Jurkat, Clone E6-1 (cell line): ENCODE measurements at regions not wholly inside any gene's neighbourhood (a gene's known extent, or its start where the extent isn't known, plus 50 kb on each side); places are given as distances from the start of the nearest gene placed in this dataset.

Source experiments
- DNase-seq: peaks from one replicate; pipeline ENCODE4 v3.0.0-alpha.2; 2011; ENCODE audit warnings: low read depth, low spot score
- H3K4me3 ChIP-seq: 2 replicates; pipeline ENCODE4 v1.5.1; 2011; ENCODE audit warnings: mild to moderate bottlenecking, low read length, control low read depth, moderate library complexity

DNA sequence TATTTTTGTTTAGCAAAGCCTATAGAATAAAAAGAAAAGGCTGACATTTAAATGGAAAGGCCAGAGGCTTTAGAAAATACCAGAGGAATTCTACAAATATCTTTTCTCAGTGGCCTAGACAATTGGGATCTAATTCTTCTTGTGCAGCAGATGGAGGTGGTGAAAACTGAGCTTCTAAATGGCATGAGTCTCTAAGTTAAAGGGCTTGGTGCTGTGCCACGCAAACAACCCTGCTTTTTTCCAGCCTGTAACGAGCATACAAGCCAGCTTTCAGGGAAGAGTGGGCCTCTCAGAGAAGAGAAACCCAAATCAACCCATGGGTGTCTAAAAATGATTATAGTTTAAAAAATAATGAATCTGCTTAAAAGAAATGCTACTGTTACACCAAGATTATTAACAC, 237.9 kb upstream of the NAV3 start:
- no peak overlapping the region for H3K4me3 ChIP-seq
- DNase-seq = no peak

DNA sequence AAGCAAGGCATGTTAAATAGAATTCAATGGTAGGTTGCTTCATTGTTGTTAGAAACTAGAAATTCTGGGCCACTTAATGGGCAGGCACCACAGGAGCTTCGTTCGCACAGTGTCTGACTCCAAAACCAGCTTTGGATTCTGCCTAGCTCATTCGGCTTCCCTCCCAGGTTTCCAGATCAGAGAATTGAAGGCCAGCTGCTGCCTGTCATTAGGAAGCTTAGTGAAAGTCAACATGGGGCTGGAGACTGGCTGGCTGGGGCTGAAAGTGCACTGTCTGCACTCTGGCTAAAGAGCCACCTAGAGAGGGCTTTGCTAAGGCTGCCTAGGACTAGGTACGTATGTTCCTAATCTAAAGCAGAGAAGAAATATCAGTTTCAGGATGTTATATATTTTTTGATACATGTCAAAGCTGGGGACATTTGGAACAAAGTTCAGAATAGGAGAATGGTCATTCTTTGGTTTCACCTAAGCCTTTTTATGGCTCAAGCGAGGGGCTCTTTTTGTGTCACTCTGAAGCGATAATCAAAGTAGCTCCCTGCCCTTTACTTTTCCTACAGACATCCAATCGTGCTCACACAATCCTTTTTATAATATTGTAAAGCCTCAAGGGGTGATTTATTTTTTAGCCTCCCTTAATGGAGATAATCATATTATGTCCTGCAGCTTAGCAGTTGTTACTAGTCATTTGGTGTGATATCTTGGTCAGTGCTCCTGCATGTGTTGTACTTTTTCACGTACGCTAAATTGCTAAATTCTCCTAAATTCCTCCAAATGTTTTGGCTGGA, 238.5 kb upstream of the NAV3 start:
- no peak overlapping the region for H3K4me3 ChIP-seq
- DNase-seq = no peak

DNA sequence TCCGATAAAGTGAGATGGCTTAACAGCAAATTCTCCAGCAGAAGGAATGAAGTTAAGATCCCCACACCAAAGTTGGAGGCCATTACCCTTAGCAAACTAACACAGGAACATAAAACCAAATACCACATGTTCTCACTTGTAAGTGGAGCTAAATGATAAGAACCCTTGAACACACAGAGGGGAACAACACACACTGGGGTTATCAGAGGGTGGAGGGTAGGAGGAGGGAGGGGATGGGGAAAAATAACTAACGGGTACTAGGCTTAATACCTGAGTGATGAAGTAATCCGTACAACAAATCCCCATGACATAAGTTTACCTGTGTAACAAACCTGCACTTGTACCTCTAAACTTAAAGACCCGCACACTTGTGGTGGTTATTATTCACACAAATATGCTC, 240.4 kb upstream of the NAV3 start:
- no peak for DNase-seq
- no peak overlapping the region for H3K4me3 ChIP-seq

DNA sequence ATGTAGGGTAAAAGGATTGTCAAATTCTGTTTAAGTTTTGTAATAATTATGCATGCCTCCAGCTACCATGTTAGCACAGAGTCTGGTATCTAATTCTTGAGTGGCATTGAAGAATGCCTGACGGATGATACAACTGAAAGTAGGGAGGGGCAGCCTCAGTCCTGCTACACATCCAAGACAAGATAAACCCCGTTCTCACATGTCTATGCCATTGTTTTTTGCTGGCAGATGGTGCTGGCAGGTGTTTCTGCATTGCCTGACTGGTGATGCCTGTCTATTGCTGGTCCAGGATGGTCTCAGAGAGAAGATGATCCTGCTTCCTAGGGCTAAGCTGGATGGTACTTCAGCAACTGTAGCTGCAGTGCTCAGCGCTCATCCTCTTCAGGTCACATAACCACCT, 245.8 kb upstream of the NAV3 start:
- DNase-seq = no peak

DNA sequence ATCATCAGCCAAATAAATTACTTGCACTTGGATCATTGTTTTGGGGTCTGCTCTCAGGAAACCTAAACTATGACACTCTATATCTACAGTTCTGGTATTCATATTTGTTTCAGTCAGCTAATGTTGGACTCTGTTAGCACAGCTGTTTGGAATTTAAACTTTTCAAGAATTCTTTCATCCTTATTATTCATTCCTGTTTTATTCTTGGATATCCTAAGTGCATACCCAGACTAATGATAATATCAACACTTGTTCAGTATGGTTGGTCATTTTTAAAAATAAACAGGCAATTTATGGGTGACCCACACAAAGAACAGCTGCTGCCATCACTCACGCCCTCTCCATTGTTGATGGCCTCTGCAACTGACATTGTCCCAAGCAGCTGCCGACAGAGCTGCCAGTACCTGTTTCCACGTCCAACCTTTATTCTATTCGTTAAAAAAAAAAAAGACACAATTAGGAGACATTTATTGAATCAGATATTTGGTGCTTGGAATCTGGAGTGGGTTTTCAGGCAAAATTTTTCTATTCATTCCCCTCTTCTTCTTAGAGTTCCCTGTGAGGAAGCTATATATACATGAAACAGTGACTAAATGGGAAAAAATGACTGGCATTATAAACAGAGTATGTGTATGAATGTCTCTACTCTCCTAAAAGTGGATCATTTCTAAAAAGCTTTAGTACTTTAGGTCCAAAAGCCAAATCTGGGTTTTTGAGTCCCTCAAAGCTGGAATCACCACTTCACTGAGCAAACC, 252.1 kb upstream of the NAV3 start:
- H3K4me3 ChIP-seq = no peak overlapping the region
- DNase-seq = no peak

More for the DNA sequence above, 245.8 kb upstream of the NAV3 start:
- H3K4me3 ChIP-seq = no peak overlapping the region

DNA sequence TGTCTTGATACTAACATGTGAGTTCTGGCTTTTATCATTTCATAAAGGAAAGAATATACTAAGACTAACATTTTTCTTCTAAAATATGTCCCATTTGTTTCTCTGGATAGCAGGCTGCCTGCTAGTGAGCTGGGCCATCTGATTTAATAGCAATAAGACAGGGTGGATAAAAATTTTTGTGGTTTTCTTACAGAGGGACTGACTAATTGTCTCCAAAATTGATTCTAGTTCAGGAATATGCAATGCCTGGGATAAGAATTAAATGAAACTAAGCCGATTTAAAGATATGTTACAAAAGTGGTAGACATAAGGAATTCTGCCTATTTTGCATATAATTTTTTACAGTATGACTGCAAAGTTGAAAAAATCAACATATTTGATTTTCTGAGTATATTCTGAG, 252.9 kb upstream of the NAV3 start:
- no peak overlapping the region for H3K4me3 ChIP-seq
- no peak for DNase-seq

DNA sequence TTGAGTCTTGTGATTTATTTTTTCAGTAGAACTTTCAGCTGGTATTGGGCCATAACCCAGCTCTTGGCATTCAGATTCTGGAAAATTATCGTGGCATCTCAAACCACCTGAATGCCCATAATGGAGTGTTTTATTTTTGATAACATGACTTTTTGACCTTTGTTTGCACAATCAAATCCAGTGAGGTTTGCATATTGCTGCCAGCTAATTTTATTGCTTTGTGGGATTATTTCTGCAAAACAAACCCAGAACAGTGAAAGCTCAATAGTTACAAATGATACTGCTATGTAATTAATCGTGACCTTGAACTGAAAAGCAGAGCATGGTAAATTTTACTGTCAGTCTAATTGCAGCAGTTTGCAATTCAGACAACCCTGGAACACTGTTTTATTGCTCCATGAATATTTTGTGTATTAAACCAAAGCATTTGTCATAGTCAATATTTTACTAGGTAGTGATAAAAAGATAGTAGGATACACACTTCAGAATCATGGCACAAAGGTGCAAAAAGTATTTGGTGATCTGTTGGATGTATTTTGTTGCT, 255.2 kb upstream of the NAV3 start:
- no peak overlapping the region for H3K4me3 ChIP-seq
- no peak for DNase-seq

DNA sequence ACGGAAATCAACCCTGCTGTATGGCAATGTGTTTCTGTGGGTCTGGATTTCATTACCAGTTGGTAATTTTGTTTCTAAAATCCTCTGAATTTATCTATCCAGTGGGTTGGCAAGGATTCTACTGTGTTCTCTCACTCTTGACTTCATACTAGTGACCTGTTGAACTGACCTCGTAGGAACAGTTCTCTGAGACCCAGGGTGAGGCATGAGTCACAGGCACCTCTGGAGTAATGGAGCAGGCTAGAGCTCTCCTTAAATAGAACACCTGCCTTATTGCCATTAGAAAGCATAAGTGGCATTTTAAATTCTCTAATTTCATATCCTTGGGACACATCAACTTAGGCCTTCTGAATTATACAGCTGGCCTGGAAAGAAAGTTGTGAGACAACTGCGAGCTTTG, 258.3 kb upstream of the NAV3 start:
- no peak for DNase-seq
- H3K4me3 ChIP-seq = no peak overlapping the region

DNA sequence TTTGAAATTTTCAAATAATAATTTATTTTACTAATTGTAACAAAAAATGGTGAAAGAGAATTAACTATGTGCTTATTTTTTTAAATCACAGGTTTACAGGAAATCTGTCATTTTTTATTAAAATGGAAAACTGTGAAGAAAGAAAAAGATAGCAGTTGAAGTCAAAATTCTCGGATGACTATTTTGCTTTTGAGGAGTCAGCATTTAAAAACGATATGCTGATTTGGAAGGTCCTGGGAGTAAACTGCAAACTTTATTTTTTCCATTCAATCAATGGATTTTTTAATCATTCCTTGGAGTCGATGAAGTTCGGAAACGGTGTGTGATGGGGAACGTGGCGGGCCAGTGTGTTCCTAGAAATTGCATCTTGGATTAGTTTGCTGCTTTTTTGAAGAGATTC, 258.9 kb upstream of the NAV3 start:
- no peak overlapping the region for H3K4me3 ChIP-seq
- DNase-seq = no peak

DNA sequence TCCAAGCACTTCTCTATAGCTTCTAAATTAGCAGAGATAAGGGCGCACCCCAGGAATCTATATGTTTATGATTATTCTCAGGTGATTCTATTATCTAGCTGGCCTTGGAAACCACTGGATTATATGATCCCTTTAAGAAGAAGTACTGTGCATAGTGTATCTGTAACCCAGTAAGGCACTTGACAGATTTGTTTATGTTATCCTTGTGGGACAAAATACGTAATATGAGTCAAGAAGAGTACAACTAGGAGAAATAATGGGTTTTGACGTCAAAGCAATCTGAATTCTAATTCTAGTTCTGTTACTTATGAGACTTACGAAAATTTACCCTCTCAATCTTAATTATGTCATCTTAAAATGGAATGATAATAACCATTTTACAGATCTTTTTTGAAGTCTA, 259.6 kb upstream of the NAV3 start:
- no peak overlapping the region for H3K4me3 ChIP-seq
- DNase-seq = no peak

DNA sequence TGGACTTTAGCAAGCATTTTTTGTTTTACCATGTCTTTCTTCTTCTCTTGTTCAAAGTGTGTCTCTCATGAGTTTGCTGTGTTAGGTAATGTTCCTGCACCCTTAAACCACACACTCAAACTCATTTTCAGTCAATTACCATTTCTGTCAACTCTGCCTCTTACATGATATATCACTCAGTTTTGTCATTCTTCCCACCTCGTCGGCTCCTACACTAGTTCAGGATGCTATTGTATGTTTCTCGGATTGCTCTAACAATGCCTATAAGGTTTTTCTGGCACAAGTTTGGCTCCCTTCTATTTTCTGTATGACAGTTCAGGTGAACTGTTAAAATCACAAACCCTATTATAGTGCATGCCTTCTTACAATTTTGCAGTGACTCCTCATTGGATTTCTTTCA, 260.8 kb upstream of the NAV3 start:
- H3K4me3 ChIP-seq = no peak overlapping the region
- no peak for DNase-seq

DNA sequence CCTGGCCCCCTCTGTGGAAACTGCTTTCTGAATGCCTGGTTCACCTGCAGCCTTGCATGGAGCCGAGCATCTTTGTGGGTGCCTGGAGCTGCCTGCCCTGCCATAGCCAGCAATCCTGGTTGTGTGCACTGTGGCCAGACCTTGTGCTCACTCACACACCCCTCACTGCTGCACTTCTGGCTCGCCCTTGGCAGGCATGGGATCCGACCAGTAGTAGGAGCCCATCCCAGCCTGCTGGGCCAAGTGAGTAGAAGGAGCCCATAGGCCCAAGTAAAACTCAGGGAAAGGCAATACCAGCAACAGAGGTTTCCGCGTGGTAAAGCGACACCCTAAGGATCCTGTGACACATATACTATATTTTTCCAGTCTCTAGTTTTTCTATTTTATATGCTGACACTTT, 270.0 kb upstream of the NAV3 start:
- no peak for DNase-seq
- H3K4me3 ChIP-seq = no peak overlapping the region

DNA sequence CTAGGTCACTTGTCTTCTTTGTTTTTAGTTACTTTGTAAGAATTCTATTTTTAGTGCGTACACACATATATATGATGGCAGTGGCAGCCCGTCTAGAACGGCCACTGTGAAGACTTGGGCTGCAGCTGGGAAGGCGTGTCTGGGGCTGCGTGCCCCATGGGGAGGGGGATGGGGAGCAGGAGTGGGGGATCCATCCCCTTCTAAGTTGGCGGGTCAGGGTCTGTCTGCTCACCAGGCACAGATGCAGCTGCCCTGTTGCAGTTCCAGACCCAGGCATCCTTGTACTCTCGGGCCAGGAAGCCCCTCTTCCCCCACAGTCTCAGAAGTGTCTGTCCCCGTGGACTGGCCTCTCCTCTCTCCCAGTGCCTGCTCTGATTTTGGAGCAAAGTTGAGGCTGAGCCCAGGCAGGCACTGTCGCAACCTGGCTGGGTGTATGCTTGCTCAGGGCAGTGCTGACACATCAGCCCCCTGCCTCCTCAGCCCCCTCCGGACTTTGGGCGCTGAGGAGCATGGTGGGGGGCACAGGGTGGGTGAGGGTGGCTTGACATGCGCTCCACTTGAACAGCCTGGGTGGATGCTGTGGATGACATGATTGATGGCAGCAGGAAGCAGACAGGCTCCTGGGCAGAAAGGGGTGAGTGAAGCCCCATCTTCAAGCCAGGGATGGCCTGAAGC, 271.2 kb upstream of the NAV3 start:
- DNase-seq = no peak
- no peak overlapping the region for H3K4me3 ChIP-seq

DNA sequence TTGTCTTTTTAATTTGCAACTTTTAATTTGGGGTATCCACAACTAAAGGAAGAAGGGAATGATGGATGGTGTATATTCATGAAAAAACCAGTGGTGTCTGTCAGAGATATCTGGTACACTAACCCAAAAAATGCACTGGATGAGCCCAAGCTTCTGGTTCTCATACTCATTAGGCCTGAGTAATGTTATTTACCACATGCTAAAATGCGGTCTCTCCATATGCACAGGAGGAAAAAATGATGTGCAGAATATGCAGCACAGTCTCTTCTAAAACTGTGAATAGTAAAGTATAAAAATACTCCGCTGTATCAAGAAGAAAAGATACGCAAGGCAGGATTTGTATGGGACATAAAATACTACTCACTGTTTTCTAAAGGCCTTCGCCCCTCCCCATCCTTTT, 275.6 kb upstream of the NAV3 start:
- no peak overlapping the region for H3K4me3 ChIP-seq
- no peak for DNase-seq

DNA sequence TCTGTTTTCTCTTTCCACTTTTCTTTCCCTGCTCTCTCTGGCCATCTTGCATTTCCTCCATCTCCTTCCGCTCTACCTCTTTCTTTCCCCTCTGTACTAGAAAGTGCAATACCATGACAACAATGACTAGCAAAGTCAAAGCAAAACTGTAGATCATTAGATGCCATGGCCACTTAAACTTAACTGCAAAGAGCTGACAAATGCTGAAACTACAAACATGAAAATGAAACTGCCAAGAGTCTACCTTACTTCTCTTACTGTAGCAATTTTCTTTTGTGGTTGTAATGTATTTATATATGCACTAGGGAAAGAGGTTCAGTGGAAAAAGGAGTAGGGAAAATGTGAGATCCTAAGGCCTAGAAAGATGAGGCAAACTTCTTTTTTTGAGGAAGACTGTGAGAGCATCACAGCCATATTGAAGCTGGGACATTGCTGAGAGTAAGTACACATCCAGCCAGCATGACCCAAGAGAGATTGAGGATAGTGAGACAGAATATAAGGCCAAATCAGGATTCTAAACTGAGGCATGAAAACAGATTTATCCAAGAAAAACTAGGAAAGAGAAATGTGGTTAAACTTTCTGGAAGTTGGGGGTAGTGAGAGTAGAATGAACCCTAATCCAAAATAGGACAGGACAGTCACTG, 276.6 kb upstream of the NAV3 start:
- no peak for DNase-seq
- no peak overlapping the region for H3K4me3 ChIP-seq

DNA sequence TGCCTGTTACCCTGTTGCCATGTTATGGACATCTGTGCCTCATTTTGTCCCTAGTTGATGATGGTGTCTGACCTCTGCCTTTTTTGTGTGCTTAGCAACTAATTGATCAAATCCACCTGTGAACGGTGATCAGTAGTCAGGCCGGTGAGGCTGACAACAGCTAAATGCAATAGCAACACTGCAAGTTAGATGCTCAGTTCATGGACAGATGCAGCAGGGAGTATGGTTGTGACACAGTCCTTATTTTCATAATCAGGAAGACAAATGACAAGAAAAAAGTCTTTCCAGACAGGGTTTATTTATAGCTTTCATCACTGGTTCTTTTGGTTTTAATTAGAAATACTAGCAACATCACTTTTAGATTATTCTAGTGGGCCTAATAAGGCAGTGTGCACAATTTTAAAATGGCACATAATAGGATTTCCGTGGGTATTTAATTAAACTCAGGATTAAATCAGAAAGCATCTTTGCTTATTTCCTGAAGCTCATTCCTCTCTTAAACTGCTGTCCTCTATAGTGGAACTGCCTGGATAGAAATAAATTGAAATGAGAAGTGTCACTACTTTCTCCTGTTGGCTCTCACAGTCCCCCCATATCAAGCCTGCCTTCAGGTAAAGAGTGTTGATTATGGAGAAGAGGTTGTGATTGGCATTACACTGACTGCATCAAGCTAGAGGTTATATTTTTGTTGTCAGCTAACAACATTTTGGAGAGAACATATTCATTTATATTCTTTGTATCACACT, 281.1 kb upstream of the NAV3 start:
- no peak for DNase-seq
- no peak overlapping the region for H3K4me3 ChIP-seq

DNA sequence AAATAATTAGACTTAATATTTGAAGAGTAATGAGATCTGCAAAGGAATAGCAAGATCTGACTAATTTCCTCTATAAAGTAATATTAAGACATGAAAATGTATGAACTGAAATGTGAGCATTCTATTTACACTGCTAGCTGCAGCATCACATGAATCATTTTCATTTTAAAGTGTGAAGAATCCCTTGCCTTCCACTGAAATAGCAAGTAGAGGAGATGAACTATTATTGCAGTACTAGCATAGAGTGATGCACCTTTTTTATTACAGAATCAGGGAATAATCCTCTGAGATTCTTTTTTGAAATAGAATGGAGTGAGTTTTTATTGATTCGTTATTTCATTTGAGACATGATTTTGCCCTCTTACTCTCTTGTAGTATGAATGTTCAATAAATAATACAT, 281.9 kb upstream of the NAV3 start:
- H3K4me3 ChIP-seq = no peak overlapping the region
- DNase-seq = no peak

DNA sequence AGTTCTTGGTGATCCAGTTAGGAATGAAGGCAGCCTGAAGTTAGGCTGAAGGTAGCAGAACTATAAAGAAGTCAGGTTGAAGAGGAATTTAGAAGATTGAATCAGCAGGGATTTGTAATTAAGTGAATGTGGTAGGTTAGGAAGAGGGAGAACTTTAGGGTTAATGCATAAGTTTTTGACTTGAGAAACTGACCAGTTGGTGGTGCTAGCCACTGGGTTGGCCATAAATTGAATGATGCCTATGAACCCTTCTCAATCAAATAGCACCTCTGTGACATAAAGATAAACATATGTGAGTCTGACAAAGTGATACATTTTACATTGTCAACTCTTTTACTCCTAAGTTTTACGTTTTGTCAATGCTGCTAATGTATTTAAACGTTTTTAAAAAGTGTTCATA, 290.6 kb upstream of the NAV3 start:
- H3K4me3 ChIP-seq = no peak overlapping the region
- DNase-seq = no peak

DNA sequence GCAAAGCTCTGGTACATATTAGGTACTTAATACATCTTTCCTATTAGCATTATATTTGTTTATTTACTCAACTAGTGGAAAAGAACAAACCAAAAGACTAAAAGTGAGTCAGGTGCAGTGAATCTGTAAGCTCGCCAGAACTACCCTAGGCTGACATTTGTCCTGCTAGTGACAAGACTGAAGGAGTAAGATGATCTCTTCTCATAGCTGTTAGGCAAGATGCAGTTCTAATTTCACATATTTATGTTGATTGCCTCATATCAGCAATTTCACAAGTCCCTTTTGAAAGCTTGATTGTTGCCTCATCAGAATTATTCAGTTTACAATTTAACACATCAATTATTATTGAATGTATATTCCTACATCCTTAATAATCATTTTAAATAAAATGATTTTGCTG, 293.0 kb upstream of the NAV3 start:
- DNase-seq = no peak
- no peak overlapping the region for H3K4me3 ChIP-seq
